Stimulated activated CD4-positive, alpha-beta T cell treated with anti-CD3 and anti-CD28 coated beads, Interleukin-1b, Interleukin-23, amount 100 ng/mL, for 48 hours (primary cell): ENCODE measurements at regions not wholly inside any gene's neighbourhood (a gene's known extent, or its start where the extent isn't known, plus 50 kb on each side); places are given as distances from the start of the nearest gene placed in this dataset.

Source experiments
- DNase-seq: peaks from one replicate; pipeline ENCODE4 v3.0.0-alpha.2; 2020

DNA sequence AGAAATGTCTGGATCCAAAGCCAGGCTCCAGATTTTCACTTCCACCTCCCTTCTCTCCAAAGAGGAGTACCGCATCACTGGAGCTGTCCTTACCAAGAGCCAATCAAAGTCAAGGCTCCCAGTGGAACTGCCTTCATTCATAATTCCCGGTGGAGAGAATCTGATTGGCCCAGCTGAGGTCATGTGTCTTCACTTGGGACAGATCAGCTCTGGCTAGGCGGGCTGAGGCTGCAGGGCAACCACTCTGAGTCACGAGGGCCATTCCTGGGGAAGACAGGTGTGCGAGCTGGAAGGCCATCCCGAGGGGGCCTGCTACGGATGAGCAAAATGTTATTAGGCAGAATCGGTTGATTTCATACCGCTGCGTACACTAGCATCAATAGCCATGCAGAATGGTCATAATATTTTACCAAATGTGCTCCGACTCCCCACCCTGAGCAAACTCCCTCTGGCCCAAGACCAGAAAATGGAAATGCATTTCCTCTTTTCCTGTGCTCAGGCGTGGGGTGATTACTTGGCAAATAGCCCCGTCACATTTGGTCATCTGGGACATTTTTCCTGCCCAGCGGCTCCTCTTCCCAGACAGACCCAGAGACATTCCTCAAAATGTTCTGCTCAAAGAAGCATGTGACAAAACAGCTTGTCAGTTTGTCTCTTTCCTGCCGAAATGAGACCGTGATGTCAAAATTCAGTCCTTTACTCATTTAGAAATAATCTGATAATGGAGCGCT lies 111.1 kb downstream of the AIPL1 start:
- DNase-seq, result no peak

DNA sequence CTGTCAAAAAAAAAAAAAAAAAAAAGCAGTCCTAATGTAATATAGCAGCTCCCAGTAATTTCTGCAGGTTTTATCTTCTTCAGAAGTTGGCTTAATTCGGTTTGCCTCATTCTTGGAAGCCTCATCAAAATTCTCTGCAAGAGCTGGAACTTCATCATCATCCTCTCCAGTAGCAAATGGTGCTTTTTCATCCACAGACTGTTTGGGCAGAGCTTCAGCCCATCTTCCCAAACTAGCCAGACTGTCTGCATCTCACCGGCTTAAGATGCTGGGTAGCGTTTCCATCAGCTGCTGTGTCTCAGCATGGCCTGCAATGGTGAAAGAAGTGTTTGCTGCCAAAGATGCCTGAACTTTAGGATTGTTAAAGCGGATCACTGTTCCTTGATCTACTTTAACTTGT lies 112.6 kb downstream of the AIPL1 start:
- DNase-seq, result no peak

- DNase-seq, result no peak
Measured at GRCh38 chr17:6314311-6314710, 120.6 kb downstream of the AIPL1 start.

- DNase-seq, result no peak
Measured at GRCh38 chr17:6313835-6314234, 121.1 kb downstream of the AIPL1 start.

DNA sequence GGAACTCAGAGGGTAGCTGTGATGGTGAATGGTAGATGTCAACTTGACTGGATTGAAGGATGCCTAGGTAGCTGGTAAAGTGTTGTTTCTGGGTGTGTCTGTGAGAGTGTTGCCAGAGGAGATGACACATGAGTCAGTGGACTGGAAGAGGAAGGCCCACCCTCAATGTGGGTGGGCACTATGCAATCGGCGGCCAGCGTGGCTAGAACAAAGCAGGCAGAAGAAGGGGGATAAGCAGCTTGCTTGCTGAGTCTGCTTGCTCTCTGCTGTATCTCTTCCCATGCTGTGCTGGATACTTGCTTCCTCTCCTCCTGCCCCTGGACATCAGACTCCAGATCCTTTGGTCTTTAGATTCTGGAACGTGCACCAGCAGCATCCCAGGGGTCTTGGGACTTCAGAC lies 128.1 kb downstream of the AIPL1 start:
- no peak for DNase-seq

DNA sequence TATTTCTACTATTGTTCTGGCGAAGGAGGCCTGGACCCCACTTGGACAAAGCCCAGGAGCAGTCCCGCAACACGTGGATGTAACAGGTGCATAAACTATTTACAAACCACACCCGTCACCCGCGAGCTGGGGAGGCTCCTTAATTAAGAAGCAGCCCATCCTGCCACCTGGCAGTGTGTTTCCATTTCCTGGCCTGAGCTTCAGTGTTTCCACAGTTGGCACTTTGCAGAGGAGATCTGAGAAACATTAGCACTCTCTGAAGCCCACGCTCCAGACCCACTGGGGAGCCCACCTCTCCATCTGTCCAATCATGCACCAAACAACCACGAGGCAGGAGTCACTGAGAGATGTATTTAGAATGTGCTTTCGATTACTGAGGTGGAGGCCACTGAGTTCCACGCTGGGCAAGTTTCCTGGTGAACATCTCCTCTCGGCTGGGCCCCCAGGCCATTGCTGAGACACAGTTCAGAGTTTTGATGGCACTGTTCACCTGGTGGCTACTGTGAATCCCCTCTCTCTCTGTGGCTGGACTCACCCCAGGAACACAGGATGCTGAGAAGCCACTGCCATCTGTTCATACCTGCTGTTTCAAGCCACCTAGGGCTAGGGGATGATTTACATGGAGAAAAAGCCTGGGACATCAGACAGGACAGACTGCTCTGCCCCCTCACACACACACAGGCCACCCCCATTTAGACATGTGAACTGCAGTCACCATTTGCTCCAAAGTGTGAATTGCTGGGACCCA lies 129.1 kb downstream of the AIPL1 start:
- DNase-seq, result no peak

GRCh38 chr17:6304894-6305612 lies 129.9 kb downstream of the AIPL1 start:
- no peak for DNase-seq

DNA sequence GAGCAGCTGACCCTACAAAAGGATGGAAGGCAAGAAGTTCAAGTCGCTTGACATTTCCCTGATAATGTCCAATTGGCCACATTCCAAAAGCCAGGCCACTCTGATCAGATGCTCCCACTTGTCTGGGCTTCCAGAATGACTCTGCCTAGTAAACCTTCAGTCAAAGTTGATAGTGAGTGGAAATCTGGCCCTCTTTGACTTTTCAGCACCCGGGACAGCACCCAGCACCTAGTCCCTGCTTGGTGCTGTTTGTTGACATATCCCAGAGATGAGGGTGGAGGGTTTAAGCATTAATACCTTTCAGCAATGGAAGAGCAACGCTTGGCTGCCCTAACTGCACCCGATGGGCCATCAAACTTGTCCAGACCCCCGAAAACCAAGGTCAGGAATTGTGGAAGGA lies 131.3 kb downstream of the AIPL1 start:
- DNase-seq, result no peak

DNA sequence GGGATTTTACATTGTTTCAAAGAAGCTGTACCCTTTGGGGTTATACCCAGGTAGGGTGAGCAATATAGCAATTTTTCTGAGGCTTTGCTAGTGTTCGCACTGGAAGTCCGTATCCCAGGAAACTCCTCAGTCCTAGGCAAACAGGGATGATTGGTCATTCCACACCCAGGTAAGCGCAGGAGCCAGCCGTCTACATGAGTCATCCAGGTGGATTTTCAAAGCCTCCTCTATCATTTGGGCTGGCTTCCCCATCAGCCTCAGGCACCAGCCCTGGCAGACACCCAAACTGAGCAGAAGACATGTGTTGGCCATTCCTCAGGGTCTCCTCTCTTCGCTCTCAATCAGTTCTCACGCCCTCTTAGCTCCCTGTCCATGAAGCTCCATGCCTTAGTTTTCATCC lies 135.6 kb downstream of the AIPL1 start:
- no peak for DNase-seq

GRCh38 chr17:6297960-6298359 lies 137.0 kb downstream of the AIPL1 start:
- no peak for DNase-seq

GRCh38 chr17:6297119-6297518 lies 137.8 kb downstream of the AIPL1 start:
- no peak for DNase-seq

GRCh38 chr17:6290488-6291196 lies 144.3 kb downstream of the AIPL1 start:
- DNase-seq, result no peak

DNA sequence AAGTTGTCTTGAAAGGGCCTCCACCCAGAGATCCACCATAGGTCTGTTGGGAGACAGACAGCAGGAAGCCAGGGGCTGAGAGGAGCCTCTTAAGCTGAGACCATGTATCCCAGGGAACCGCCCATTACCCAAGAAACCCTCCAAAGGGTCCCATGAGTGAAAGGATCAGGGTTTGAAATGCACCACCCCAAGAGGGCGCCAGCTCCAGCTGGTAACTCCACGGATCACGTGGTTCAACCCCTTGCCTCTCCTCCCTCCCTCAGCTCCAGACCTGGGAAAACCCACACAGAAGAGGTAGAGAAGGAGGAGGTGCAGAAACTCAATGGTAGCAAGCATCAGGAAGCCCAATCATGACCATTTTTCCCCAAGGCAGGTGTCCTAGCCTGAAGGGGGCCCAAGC lies 148.7 kb downstream of the AIPL1 start:
- no peak for DNase-seq

- no peak for DNase-seq
Measured at GRCh38 chr17:6285486-6285885, 149.4 kb downstream of the AIPL1 start.

- DNase-seq, result no peak
Measured at GRCh38 chr17:6279659-6280058, 155.3 kb downstream of the AIPL1 start.

DNA sequence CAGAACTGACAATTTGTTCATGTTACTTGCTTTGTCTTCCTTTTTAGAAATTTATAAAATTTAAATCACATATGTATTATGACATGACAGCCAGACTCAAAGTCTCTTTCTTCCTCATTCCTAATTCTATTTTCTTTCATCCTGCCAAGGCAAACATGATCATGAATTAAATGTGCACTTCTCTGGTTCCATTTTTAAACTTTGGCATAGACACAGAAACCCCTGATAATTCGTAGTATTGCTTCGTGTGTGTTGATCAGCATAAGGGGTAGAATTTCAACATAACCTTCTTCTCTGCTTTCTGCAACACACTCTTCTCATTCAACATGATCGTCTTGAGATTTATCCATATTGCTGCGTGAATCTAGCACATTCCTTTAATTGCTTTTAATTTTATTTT lies 156.5 kb downstream of the AIPL1 start:
- DNase-seq, result no peak

- DNase-seq, result no peak
Measured at GRCh38 chr17:6276711-6277110, 158.2 kb downstream of the AIPL1 start.

GRCh38 chr17:6274310-6274709 lies 160.6 kb downstream of the AIPL1 start:
- DNase-seq, result no peak

DNA sequence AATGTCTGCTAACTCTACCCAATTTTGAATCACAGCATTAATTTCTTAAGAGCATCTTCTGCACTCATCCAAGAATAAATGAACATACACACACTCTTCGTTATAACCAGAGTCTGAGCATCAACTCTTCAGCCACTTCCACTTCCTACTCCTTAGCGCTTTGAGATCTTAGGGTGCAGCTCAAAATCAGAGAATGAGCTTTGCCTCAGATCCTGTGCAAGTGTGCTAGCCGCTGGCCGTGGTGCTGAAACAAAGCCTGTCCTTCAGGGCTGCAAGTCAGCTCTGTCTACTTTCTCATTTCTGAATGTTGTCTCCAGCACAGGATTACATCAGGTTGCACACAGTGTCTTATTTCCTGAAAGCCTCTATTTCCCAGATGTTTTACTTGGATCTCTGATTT lies 165.4 kb downstream of the AIPL1 start:
- no peak for DNase-seq

DNA sequence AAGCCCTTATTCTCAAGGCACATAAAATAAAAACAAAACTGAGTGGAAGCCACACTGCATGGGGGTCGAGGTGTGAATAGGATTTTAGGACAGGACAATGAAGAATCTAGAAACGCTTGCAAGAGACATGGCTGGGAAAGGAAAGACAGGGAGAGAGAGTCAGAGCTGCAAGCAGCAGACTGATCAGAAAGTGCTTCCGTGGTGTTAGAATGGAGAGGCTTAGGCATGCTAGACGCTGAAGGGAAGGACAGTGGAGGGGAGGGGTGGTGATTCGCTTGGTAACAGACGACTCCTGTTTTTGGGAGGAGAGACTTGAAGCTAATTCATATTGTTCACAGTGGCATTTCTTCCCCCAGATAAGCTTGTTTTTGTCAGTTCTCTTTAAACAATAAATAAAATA lies 173.5 kb downstream of the AIPL1 start:
- DNase-seq, result no peak

- DNase-seq, result no peak
Measured at GRCh38 chr17:6259899-6260298, 175.0 kb downstream of the AIPL1 start.

- no peak for DNase-seq
Measured at GRCh38 chr17:6257336-6257735, 177.6 kb downstream of the AIPL1 start.

DNA sequence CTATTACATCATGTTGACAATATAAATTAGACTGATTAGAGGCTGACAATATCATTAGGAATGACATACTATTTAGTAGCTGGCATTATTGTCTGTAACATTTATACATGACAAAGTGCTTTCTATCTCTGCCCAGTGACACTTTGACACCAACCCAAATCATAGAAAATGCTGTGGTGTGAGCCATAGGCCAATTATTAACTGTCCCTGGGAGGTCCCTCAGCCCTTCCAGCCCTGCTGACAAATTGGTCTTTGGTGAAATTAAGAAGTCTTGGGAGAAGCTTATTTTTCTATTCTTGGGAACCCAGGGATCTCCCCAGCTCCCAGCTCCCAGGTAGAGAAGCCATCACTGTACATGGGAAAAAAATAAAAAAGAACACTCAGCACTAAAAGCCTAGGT lies 179.6 kb downstream of the AIPL1 start:
- no peak for DNase-seq
